ENCODE measurements at regions not wholly inside any gene's neighbourhood (a gene's known extent, or its start where the extent isn't known, plus 50 kb on each side); places are given as distances from the start of the nearest gene placed in this dataset.

GRCh38 chr2:42953216-42953615 lies 160.8 kb upstream of the HAAO start:
- TF ChIP-seq EZH2 (IDR thresholded peaks at IDR 0.05; ENCODE audit: borderline replicate concordance, low read depth, low read length, poor library complexity, severe bottlenecking) = no peak
- no peak for TF ChIP-seq CTCF (conservative IDR thresholded peaks at IDR 0.05; ENCODE audit: low read depth, low read length)
- BruUV-seq (replicated peaks) = no TSS peak
- Histone ChIP-seq H3K4me3 (ENCODE audit: low read depth, low read length, poor library complexity, severe bottlenecking) (no peak overlapping the region), H3K27me3 (replicated peaks; ENCODE audit: insufficient read depth, low read depth, low read length, poor library complexity) (no peaks in the 10 kb centered on the region), H3K36me3 (ENCODE audit: insufficient read depth, low read length, poor library complexity, severe bottlenecking) (no peaks in the 10 kb centered on the region), H3K27ac (ENCODE audit: low read depth, low read length, poor library complexity, severe bottlenecking) (no peak overlapping the region), H3K9me3 (ENCODE audit: low read depth, low read length, poor library complexity, severe bottlenecking) (no peaks in the 10 kb centered on the region), H3K4me1 (ENCODE audit: insufficient read depth, low read length, poor library complexity, severe bottlenecking) (no peaks in the 10 kb centered on the region)
- POLR2A ChIA-PET (ENCODE audit: low non-redundant PET) = no interaction called here
- no peak for DNase-seq (ENCODE audit: low spot score)
- CTCF ChIA-PET = interaction anchor here (0.6 kb wide), 1 partner anchor 624 kb away, joined by 3 read pairs; no protein-coding TSS in a partner anchor
- intact Hi-C loops (cut with micrococcal nuclease; ENCODE audit: unreplicated experiment) = no loop called here

GRCh38 chr2:42951263-42951938 lies 159.0 kb upstream of the HAAO start:
- ChIA-PET CTCF (no interaction called here), POLR2A (ENCODE audit: low non-redundant PET) (no interaction called here)
- no peaks in the 10 kb centered on the region for H3K27me3 ChIP-seq (replicated peaks; ENCODE audit: insufficient read depth, low read depth, low read length, poor library complexity)
- no peak for TF ChIP-seq CTCF (conservative IDR thresholded peaks at IDR 0.05; ENCODE audit: low read depth, low read length)
- no peak for TF ChIP-seq EZH2 (IDR thresholded peaks at IDR 0.05; ENCODE audit: borderline replicate concordance, low read depth, low read length, poor library complexity, severe bottlenecking)
- no peak overlapping the region for H3K27ac ChIP-seq (ENCODE audit: low read depth, low read length, poor library complexity, severe bottlenecking)
- no peak for DNase-seq (ENCODE audit: low spot score)
- no peak overlapping the region for H3K4me3 ChIP-seq (ENCODE audit: low read depth, low read length, poor library complexity, severe bottlenecking)
- no TSS peak for BruUV-seq (replicated peaks)
- no peaks in the 10 kb centered on the region for H3K4me1 ChIP-seq (ENCODE audit: insufficient read depth, low read length, poor library complexity, severe bottlenecking)
- intact Hi-C loops (cut with micrococcal nuclease; ENCODE audit: unreplicated experiment) = no loop called here
- no peaks in the 10 kb centered on the region for H3K9me3 ChIP-seq (ENCODE audit: low read depth, low read length, poor library complexity, severe bottlenecking)
- no peaks in the 10 kb centered on the region for H3K36me3 ChIP-seq (ENCODE audit: insufficient read depth, low read length, poor library complexity, severe bottlenecking)

GRCh38 chr2:42949125-42949524 lies 156.7 kb upstream of the HAAO start:
- Histone ChIP-seq H3K4me3 (ENCODE audit: low read depth, low read length, poor library complexity, severe bottlenecking) (no peak overlapping the region), H3K9me3 (ENCODE audit: low read depth, low read length, poor library complexity, severe bottlenecking) (no peaks in the 10 kb centered on the region), H3K27ac (ENCODE audit: low read depth, low read length, poor library complexity, severe bottlenecking) (no peak overlapping the region), H3K27me3 (replicated peaks; ENCODE audit: insufficient read depth, low read depth, low read length, poor library complexity) (no peaks in the 10 kb centered on the region), H3K36me3 (ENCODE audit: insufficient read depth, low read length, poor library complexity, severe bottlenecking) (no peaks in the 10 kb centered on the region), H3K4me1 (ENCODE audit: insufficient read depth, low read length, poor library complexity, severe bottlenecking) (no peaks in the 10 kb centered on the region)
- no TSS peak for BruUV-seq (replicated peaks)
- ChIA-PET CTCF (no interaction called here), POLR2A (ENCODE audit: low non-redundant PET) (no interaction called here)
- no peak for DNase-seq (ENCODE audit: low spot score)
- intact Hi-C loops (cut with micrococcal nuclease; ENCODE audit: unreplicated experiment) = loop anchor here (5.0 kb wide), 2 partner anchors 122 to 533 kb away; no protein-coding TSS in a partner anchor
- TF ChIP-seq EZH2 (IDR thresholded peaks at IDR 0.05; ENCODE audit: borderline replicate concordance, low read depth, low read length, poor library complexity, severe bottlenecking) (no peak), CTCF (conservative IDR thresholded peaks at IDR 0.05; ENCODE audit: low read depth, low read length) (no peak)
